ENCODE measurements at regions not wholly inside any gene's neighbourhood (a gene's known extent, or its start where the extent isn't known, plus 50 kb on each side); places are given as distances from the start of the nearest gene placed in this dataset.
"Not testable (repeated sequence)": the region's sequence is repeated elsewhere in the genome, so short reads cannot be mapped to it uniquely, and the experiment has no call there.

- Mint-ChIP-seq H3K27me3 (peaks cover 19% of the 10 kb centered on the region), H3K9me3 (no peaks in the 10 kb centered on the region), H3K4me1 (no peaks in the 10 kb centered on the region), H3K36me3 (no peaks in the 10 kb centered on the region), H3K4me3 (no peak overlapping the region), H3K27ac (no peak overlapping the region)
Measured at GRCh38 chr5:152456815-152457443, 51.9 kb upstream of the NMUR2 start.

GRCh38 chr5:152462021-152462721 lies 57.1 kb upstream of the NMUR2 start:
- H3K4me1 Mint-ChIP-seq: peaks cover 5% of the 10 kb centered on the region
- H3K27me3 Mint-ChIP-seq: peaks cover 18% of the 10 kb centered on the region
- H3K36me3 Mint-ChIP-seq: no peaks in the 10 kb centered on the region
- H3K27ac Mint-ChIP-seq: no peak overlapping the region
- H3K9me3 Mint-ChIP-seq: no peaks in the 10 kb centered on the region
- no peak overlapping the region for H3K4me3 Mint-ChIP-seq

DNA sequence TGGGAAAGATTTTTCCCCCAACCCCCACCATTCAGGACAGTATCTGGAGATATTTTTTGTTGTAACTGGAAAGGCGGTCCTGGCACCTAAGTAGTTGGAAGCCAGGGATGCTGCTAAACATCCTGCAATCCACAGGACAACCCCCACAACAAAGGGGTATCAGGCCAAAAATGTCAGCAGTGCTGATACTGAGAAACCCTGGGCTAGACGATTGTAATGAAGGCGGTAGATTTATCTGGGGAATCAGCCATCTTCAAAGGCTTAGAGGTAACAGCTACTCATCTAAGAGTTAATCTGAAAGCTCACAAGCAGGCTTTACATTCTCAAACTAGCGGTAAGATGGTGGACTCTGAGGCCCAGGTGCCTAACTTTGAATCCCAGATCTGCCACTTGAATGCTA lies 59.0 kb upstream of the NMUR2 start:
- no peaks in the 10 kb centered on the region for H3K36me3 Mint-ChIP-seq
- no peaks in the 10 kb centered on the region for H3K9me3 Mint-ChIP-seq
- no peak overlapping the region for H3K27ac Mint-ChIP-seq
- peaks cover 5% of the 10 kb centered on the region for H3K4me1 Mint-ChIP-seq
- H3K4me3 Mint-ChIP-seq: no peak overlapping the region
- H3K27me3 Mint-ChIP-seq: peaks cover 18% of the 10 kb centered on the region

DNA sequence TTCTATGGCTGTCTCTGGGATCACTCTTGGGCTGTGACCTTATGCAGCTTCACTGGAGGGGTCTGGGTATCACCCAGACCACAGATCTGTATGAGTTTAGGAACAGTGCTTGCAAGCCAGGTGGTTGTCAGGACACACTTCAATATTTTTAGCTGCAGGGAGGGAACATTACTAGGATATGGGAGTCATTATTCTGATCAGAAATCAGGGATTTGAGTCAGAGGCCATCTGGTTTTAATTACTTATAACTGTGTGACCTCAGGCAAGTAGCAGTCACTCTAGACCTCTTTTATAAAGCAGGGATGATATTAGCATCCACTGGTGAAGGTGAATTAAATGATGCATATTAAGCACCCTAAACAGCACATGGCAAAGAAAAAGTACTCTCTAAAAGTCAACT lies 60.1 kb upstream of the NMUR2 start:
- Mint-ChIP-seq H3K9me3 (no peaks in the 10 kb centered on the region), H3K4me3 (no peak overlapping the region), H3K36me3 (no peaks in the 10 kb centered on the region), H3K4me1 (peaks cover 5% of the 10 kb centered on the region), H3K27ac (no peak overlapping the region), H3K27me3 (peaks cover 18% of the 10 kb centered on the region)

DNA sequence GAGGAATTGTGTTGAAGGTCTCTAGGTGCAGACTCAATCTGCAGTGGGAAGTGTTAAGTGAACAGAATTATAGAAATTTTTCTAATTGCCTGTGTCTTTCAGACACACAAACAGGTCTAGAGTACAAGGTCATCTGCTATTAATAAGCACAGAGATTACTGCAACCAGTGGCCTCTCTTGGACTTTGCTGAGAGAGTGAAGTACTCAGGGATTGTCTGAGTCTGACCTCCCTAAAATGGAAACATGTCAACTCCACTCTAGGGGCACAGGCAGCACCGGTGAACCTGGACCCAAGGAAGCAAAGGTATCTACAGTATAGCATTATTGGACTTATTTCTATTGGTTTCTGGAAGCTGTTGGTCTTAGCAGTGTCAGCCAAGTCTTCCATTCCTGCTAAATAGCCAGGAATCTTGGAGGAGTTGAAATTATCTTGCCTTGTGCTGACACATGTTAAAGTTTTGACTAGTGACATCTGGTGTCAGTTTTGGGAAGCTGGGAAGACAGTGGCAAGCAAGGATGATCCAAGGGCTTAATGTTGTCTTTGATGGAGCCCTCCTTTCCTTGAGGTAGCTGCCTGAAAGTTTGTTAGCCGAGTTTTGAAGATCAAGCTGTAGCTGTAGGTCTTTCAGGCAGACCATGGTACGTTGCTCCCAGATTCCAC lies 61.1 kb upstream of the NMUR2 start:
- Mint-ChIP-seq H3K27me3 (peaks cover 15% of the 10 kb centered on the region), H3K36me3 (no peaks in the 10 kb centered on the region), H3K4me3 (no peak overlapping the region), H3K9me3 (no peaks in the 10 kb centered on the region), H3K4me1 (peaks cover 5% of the 10 kb centered on the region), H3K27ac (no peak overlapping the region)

DNA sequence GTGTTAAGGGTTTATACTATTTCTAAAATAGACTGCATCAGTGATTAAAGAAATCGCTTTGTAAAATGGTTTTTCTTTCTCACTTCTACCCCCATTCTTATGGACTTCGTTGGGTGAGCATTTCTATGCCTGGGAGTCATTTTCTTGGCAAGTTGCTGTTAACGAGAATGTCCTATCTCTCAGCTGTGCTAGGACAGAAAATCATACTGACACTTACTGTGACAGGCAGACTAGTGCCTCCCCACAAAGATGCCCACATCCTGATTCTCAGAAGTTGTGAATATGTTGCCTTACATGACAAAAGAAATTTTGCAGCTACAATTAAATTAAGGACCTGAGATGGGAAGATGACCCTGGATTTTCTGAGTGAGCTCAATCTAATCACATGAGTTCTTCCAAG lies 65.1 kb upstream of the NMUR2 start:
- Mint-ChIP-seq H3K27me3 (peaks cover 19% of the 10 kb centered on the region), H3K4me3 (no peak overlapping the region), H3K9me3 (no peaks in the 10 kb centered on the region), H3K36me3 (no peaks in the 10 kb centered on the region), H3K27ac (no peak overlapping the region), H3K4me1 (no peaks in the 10 kb centered on the region)

DNA sequence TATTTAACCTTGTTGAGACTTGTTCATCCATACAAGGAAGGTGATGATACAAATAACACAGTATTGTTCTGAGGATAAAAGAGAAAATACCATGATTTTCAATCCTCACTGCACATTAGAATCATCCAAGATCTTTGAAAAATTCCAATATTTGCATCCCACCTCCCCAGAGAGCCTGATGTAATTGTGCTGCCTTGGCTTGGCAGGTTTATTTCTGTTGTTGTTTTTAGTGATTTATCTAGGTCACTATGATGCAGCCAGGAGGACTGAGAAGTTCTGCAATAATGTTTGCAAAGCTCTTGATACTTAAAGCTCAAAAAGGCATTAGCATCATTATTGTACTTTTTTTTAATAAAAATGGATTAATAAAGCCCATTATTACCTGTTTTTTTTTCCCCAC lies 67.0 kb upstream of the NMUR2 start:
- Mint-ChIP-seq H3K9me3 (no peaks in the 10 kb centered on the region), H3K27me3 (peaks cover 18% of the 10 kb centered on the region), H3K27ac (no peak overlapping the region), H3K4me1 (no peaks in the 10 kb centered on the region), H3K36me3 (no peaks in the 10 kb centered on the region), H3K4me3 (no peak overlapping the region)

DNA sequence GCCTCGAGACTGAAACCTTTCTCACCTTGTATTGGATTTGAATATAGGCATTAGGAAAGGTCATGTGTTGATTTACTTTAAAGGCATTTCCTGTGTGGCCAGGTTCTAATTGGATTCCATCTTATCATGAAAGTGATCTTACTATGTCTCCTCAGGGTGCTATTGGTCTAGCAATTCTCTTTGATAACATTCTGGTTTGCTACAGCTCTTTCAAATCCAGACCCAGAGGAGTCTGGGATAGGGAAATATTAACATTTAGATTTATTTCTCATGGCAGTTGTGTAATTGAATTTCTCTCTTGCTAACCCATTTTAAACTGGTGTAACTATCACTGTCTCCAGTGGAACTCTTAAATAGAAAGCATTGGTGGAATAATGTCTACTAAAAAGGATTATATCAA lies 69.9 kb upstream of the NMUR2 start:
- Mint-ChIP-seq H3K4me1 (no peaks in the 10 kb centered on the region), H3K27me3 (peaks cover 13% of the 10 kb centered on the region), H3K36me3 (no peaks in the 10 kb centered on the region)

DNA sequence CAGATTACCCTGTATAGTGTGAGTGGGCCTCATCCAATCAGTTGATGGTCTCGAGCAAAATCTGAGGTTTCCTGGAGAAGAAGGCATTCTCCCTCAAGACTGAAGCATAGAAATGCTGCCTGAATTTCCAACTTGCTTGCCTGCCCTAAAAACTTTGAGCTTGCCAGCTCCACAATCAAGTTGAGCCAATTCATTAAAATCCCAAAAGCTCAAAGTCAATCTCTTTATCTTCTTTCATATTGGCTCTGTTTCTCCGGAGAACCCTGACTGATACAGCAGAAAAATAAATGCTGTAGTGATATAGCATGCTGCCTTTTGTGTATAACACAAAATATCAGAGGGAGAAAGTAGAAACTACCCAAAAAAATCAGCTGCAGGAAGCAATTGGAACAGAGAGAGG lies 72.5 kb upstream of the NMUR2 start:
- no peak overlapping the region for H3K27ac Mint-ChIP-seq
- peaks cover 10% of the 10 kb centered on the region for H3K27me3 Mint-ChIP-seq
- H3K36me3 Mint-ChIP-seq: no peaks in the 10 kb centered on the region
- H3K9me3 Mint-ChIP-seq: peaks cover under 1% of the 10 kb centered on the region
- H3K4me1 Mint-ChIP-seq: no peaks in the 10 kb centered on the region
- H3K4me3 Mint-ChIP-seq: no peak overlapping the region

More for the DNA sequence above, 69.9 kb upstream of the NMUR2 start:
- Mint-ChIP-seq H3K4me3 (no peak overlapping the region), H3K27ac (no peak overlapping the region), H3K9me3 (no peaks in the 10 kb centered on the region)

GRCh38 chr5:152479866-152480265 lies 74.8 kb upstream of the NMUR2 start:
- H3K4me3 Mint-ChIP-seq, H3K9me3 Mint-ChIP-seq, H3K27ac Mint-ChIP-seq, H3K36me3 Mint-ChIP-seq, H3K27me3 Mint-ChIP-seq, H3K4me1 Mint-ChIP-seq: not testable (repeated sequence)

- not testable (repeated sequence) for H3K27ac Mint-ChIP-seq, H3K27me3 Mint-ChIP-seq, H3K36me3 Mint-ChIP-seq, H3K4me1 Mint-ChIP-seq, H3K9me3 Mint-ChIP-seq, H3K4me3 Mint-ChIP-seq
Measured at GRCh38 chr5:152480677-152481076, 75.6 kb upstream of the NMUR2 start.

- H3K9me3 Mint-ChIP-seq: peaks cover 10% of the 10 kb centered on the region
- peaks cover 5% of the 10 kb centered on the region for H3K27me3 Mint-ChIP-seq
- no peaks in the 10 kb centered on the region for H3K4me1 Mint-ChIP-seq
- H3K36me3 Mint-ChIP-seq: peaks cover 1% of the 10 kb centered on the region
- no peak overlapping the region for H3K4me3 Mint-ChIP-seq
- H3K27ac Mint-ChIP-seq: no peak overlapping the region
Measured at GRCh38 chr5:152487130-152487529, 82.1 kb upstream of the NMUR2 start.

GRCh38 chr5:152488869-152489268 lies 83.8 kb upstream of the NMUR2 start:
- H3K4me3 Mint-ChIP-seq: no peak overlapping the region

DNA sequence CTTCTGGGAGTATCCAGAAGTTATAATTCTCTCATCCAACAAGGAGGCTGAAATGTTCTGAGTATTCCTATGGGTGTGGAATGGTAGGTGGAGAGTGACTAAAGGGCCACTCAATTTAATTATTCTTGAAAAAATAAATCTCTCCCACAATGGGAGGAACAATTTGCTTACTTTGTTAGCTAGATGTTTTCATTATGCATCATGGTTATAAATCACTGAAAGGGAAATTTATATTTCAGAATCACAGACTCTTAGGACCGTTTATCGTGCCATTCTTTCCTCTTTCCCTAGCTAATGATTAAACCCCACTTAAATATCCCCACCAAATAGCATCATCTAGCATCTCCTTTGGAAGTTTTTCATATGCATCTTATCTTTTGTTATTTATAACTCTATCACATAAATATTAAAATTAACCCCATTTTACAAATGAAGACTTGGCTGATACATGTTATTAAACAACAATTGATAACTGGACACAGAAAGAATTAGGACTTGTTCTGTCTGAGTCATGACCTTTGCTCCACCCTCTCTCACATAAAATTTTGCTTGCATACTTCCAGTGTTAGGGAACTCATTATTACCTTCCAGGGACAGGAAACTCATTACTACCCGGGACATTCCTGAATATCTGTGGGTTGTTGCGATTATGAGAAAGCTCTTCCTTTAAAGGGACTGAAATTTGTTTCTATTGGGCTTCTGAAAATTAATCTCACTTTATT lies 94.9 kb upstream of the NMUR2 start:
- H3K36me3 Mint-ChIP-seq: no peaks in the 10 kb centered on the region

More at GRCh38 chr5:152488869-152489268, 83.8 kb upstream of the NMUR2 start:
- no peaks in the 10 kb centered on the region for H3K36me3 Mint-ChIP-seq
- peaks cover 4% of the 10 kb centered on the region for H3K9me3 Mint-ChIP-seq
- H3K27ac Mint-ChIP-seq: no peak overlapping the region
- no peaks in the 10 kb centered on the region for H3K4me1 Mint-ChIP-seq
- H3K27me3 Mint-ChIP-seq: peaks cover 1% of the 10 kb centered on the region

GRCh38 chr5:152501294-152501693 lies 96.2 kb upstream of the NMUR2 start:
- H3K4me1 Mint-ChIP-seq: no peaks in the 10 kb centered on the region
- no peaks in the 10 kb centered on the region for H3K9me3 Mint-ChIP-seq
- no peaks in the 10 kb centered on the region for H3K36me3 Mint-ChIP-seq
- no peak overlapping the region for H3K27ac Mint-ChIP-seq
- H3K4me3 Mint-ChIP-seq: no peak overlapping the region
- peaks cover 3% of the 10 kb centered on the region for H3K27me3 Mint-ChIP-seq

More for the DNA sequence above, 94.9 kb upstream of the NMUR2 start:
- H3K9me3 Mint-ChIP-seq: no peaks in the 10 kb centered on the region
- H3K27ac Mint-ChIP-seq: no peak overlapping the region
- no peaks in the 10 kb centered on the region for H3K4me1 Mint-ChIP-seq
- H3K27me3 Mint-ChIP-seq: peaks cover 3% of the 10 kb centered on the region
- no peak overlapping the region for H3K4me3 Mint-ChIP-seq

- Mint-ChIP-seq H3K9me3 (no peaks in the 10 kb centered on the region), H3K36me3 (no peaks in the 10 kb centered on the region), H3K4me1 (no peaks in the 10 kb centered on the region), H3K27me3 (peaks cover 10% of the 10 kb centered on the region), H3K4me3 (no peak overlapping the region), H3K27ac (no peak overlapping the region)
Measured at GRCh38 chr5:152503206-152503605, 98.1 kb upstream of the NMUR2 start.
